ENCODE measurements at regions not wholly inside any gene's neighbourhood (a gene's known extent, or its start where the extent isn't known, plus 50 kb on each side); places are given as distances from the start of the nearest gene placed in this dataset.

DNA sequence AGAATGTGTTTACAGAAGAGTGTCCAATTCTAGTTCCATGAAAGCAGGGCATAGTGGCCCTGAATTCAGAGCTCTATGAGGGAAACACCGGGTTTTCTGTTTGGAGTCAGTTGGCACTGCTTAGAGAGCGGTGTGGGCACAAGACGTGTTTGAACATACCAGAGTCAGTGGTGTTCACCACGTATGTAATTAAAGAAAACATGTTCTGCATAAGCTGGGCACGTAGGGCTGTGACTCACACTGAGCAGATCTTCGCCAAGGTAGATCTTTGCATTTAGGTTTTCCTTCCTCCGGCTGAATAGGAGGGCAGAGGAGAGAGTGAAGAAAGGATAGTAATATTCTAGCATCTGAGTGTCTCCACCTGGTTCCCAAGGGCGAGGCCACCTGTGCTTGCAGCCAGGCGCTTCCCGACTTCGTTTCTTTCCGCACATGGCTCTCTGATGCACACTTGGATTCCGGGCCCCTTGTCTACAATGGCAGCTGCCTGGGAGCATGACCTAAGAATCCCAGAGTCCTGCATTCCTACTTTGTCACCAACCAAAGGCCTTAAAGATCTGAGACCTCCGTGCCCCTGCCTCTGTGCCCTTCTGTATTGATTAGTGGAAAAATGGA lies 136.2 kb downstream of the ERMARD start:
- TF ChIP-seq GATA2 (IDR thresholded peaks at IDR 0.05; ENCODE audit: low read depth, low read length) (no peak), GATA3 (IDR thresholded peaks at IDR 0.05; ENCODE audit: low read depth, low read length) (no peak)
